ENCODE measurements at regions not wholly inside any gene's neighbourhood (a gene's known extent, or its start where the extent isn't known, plus 50 kb on each side); places are given as distances from the start of the nearest gene placed in this dataset.

GRCh38 chr13:48813518-48813917 is 159.8 kb downstream of the CYSLTR2 start:
- TF ChIP-seq POLR2AphosphoS5 (IDR thresholded peaks at IDR 0.05; ENCODE audit: low read depth, low read length) (no peak), TAF1 (IDR thresholded peaks at IDR 0.05; ENCODE audit: borderline replicate concordance, low read depth, low read length) (no peak)
